Lower lobe of right lung (tissue), 2 donors: ENCODE measurements at regions not wholly inside any gene's neighbourhood (a gene's known extent, or its start where the extent isn't known, plus 50 kb on each side); places are given as distances from the start of the nearest gene placed in this dataset.
A peak's percentile ranks its signal among the peaks of the same experiment; 100 is the strongest.

Source experiments
- ATAC-seq, 2 donors: fragments of 200-7000 bp; cut with Tn5 transposase; one replicate each; pipeline ENCODE4 v1.9.1; 2020 to 2022; ENCODE audit warnings: mild to moderate bottlenecking in 2 of 2, moderate library complexity in 2 of 2
- DNase-seq: peaks from one replicate; pipeline ENCODE4 v3.0.0-alpha.2; 2020
- H3K27ac ChIP-seq: fragments of 200-600 bp; one replicate; pipeline ENCODE4 v1.8.0; 2022
- H3K27me3 ChIP-seq: fragments of 200-600 bp; one replicate; pipeline ENCODE4 v1.8.0; 2022; ENCODE audit warnings: low read depth
- H3K36me3 ChIP-seq: fragments of 200-600 bp; one replicate; pipeline ENCODE4 v1.8.0; 2022; ENCODE audit warnings: mild to moderate bottlenecking
- H3K4me1 ChIP-seq: fragments of 200-600 bp; one replicate; pipeline ENCODE4 v1.8.0; 2022
- H3K4me3 ChIP-seq: fragments of 200-600 bp; one replicate; pipeline ENCODE4 v1.8.0; 2022; ENCODE audit warnings: mild to moderate bottlenecking
- H3K9me3 ChIP-seq: fragments of 200-600 bp; one replicate; pipeline ENCODE4 v1.8.0; 2022
- CTCF ChIP-seq: fragments of 200-600 bp; IDR thresholded peaks from one replicate; pipeline ENCODE4 v1.8.0; 2022; ENCODE audit warnings: antibody characterized with exemption, mild to moderate bottlenecking
- intact Hi-C: fragments of 100-400 bp; cut with DNase I; formaldehyde crosslinking; loops from one replicate; pipeline ENCODE4 v1.11.0; 2022
- donor health status: DM: no; HTN: yes; CAD: no; lungs with severe emphysema.

- TF ChIP-seq CTCF: no peak
- ATAC-seq (peak; percentile 72 to 77), DNase-seq (no peak)
- no peaks in the 10 kb centered on the region for H3K36me3 ChIP-seq
- H3K4me3 ChIP-seq: no peak overlapping the region
- no peak overlapping the region for H3K27ac ChIP-seq
- intact Hi-C loops: no loop called here
- H3K4me1 ChIP-seq: peaks cover 14% of the 10 kb centered on the region
- H3K27me3 ChIP-seq: no peaks in the 10 kb centered on the region
- H3K9me3 ChIP-seq: peaks cover 6% of the 10 kb centered on the region
Measured at GRCh38 chr4:127533028-127533700, 99.6 kb upstream of the INTU start.

- Histone ChIP-seq H3K27me3 (no peaks in the 10 kb centered on the region), H3K9me3 (peaks cover 6% of the 10 kb centered on the region), H3K27ac (no peak overlapping the region), H3K4me1 (peaks cover 18% of the 10 kb centered on the region), H3K36me3 (no peaks in the 10 kb centered on the region), H3K4me3 (no peak overlapping the region)
- ATAC-seq (no peak), DNase-seq (no peak)
- intact Hi-C loops: no loop called here
- no peak for TF ChIP-seq CTCF
Measured at GRCh38 chr4:127534041-127534825, 98.5 kb upstream of the INTU start.

GRCh38 chr4:127538016-127538415 is 94.7 kb upstream of the INTU start:
- Histone ChIP-seq H3K36me3 (no peaks in the 10 kb centered on the region), H3K27ac (no peak overlapping the region), H3K9me3 (no peaks in the 10 kb centered on the region), H3K4me3 (no peak overlapping the region), H3K27me3 (no peaks in the 10 kb centered on the region), H3K4me1 (peaks cover 11% of the 10 kb centered on the region)
- intact Hi-C loops: no loop called here
- DNase-seq (no peak), ATAC-seq (no peak)
- TF ChIP-seq CTCF: no peak

GRCh38 chr4:127540497-127541025 is 92.2 kb upstream of the INTU start:
- H3K4me1 ChIP-seq: peaks cover 5% of the 10 kb centered on the region
- H3K27ac ChIP-seq: no peak overlapping the region
- no peaks in the 10 kb centered on the region for H3K36me3 ChIP-seq
- ATAC-seq: no peak
- no peak overlapping the region for H3K4me3 ChIP-seq
- H3K27me3 ChIP-seq: no peaks in the 10 kb centered on the region
- intact Hi-C loops: no loop called here
- no peaks in the 10 kb centered on the region for H3K9me3 ChIP-seq
- no peak for TF ChIP-seq CTCF
- DNase-seq: no peak

- no peaks in the 10 kb centered on the region for H3K36me3 ChIP-seq
- no peaks in the 10 kb centered on the region for H3K9me3 ChIP-seq
- ATAC-seq (no peak), DNase-seq (no peak)
- H3K27me3 ChIP-seq: no peaks in the 10 kb centered on the region
- TF ChIP-seq CTCF: no peak
- no peaks in the 10 kb centered on the region for H3K4me1 ChIP-seq
- no peak overlapping the region for H3K4me3 ChIP-seq
- no peak overlapping the region for H3K27ac ChIP-seq
- intact Hi-C loops: no loop called here
Measured at GRCh38 chr4:127545271-127545670, 87.5 kb upstream of the INTU start.
